GM23338 (cell line): ENCODE measurements at regions not wholly inside any gene's neighbourhood (a gene's known extent, or its start where the extent isn't known, plus 50 kb on each side); places are given as distances from the start of the nearest gene placed in this dataset.

Experiments used
- ATAC-seq: fragments of 200-7000 bp; cut with Tn5 transposase; 3 replicates; pipeline ENCODE4 v1.9.1; 2020
- DNase-seq: peaks from one replicate; pipeline ENCODE4 v3.0.0-alpha.2; 2015; ENCODE audit warnings: low spot score
- H2AFZ ChIP-seq: fragments of 200-600 bp; sonication (generic); 2 replicates; pipeline ENCODE4 v1.8.0; 2016; ENCODE audit warnings: antibody characterized with exemption, mild to moderate bottlenecking, moderate library complexity
- H3F3A ChIP-seq: fragments of 200-600 bp; sonication (generic); replicated peaks from 2 replicates; pipeline ENCODE4 v1.8.0; 2017; ENCODE audit warnings: antibody characterized with exemption, mixed run types, low read depth
- H3K27ac ChIP-seq: fragments of 200-600 bp; sonication (generic); 2 replicates; pipeline ENCODE4 v1.6.1; 2016; ENCODE audit warnings: low read depth
- H3K27me3 ChIP-seq: fragments of 200-600 bp; sonication (generic); 2 replicates; pipeline ENCODE4 v1.8.0; 2016; ENCODE audit warnings: mild to moderate bottlenecking, mixed run types, moderate library complexity; ENCODE audit not compliant: insufficient read depth
- H3K36me3 ChIP-seq: fragments of 200-600 bp; sonication (generic); 2 replicates; pipeline ENCODE4 v1.8.0; 2016; ENCODE audit warnings: mild to moderate bottlenecking; ENCODE audit not compliant: insufficient read depth
- H3K4me1 ChIP-seq: fragments of 200-600 bp; sonication (generic); 2 replicates; pipeline ENCODE4 v1.8.0; 2016; ENCODE audit warnings: mild to moderate bottlenecking, moderate library complexity; ENCODE audit not compliant: insufficient read depth
- H3K4me2 ChIP-seq: fragments of 200-600 bp; sonication (generic); 2 replicates; pipeline ENCODE4 v1.7.1; 2017; ENCODE audit warnings: mixed run types
- H3K4me3 ChIP-seq: fragments of 200-600 bp; sonication (generic); 2 replicates; pipeline ENCODE4 v1.6.1; 2016; ENCODE audit warnings: mixed run types
- H3K79me2 ChIP-seq: fragments of 200-600 bp; sonication (generic); replicated peaks from 2 replicates; pipeline ENCODE4 v1.8.0; 2017; ENCODE audit warnings: mild to moderate bottlenecking; ENCODE audit not compliant: insufficient read depth
- H3K9me2 ChIP-seq: fragments of 200-600 bp; sonication (generic); 2 replicates; pipeline ENCODE4 v1.8.0; 2017; ENCODE audit not compliant: insufficient read depth
- H4K20me1 ChIP-seq: fragments of 200-600 bp; sonication (generic); replicated peaks from 2 replicates; pipeline ENCODE4 v1.8.0; 2017; ENCODE audit warnings: mild to moderate bottlenecking; ENCODE audit not compliant: insufficient read depth
- H3K27ac Mint-ChIP-seq: 2 replicates; pipeline ENCODE4 v1.8.0; 2020; ENCODE audit warnings: inconsistent platforms, mild to moderate bottlenecking, moderate library complexity, mixed read lengths
- H3K27me3 Mint-ChIP-seq: 3 replicates; pipeline ENCODE4 v1.8.0; 2022; ENCODE audit warnings: low read depth, mild to moderate bottlenecking, moderate library complexity, mixed read lengths, inconsistent platforms; ENCODE audit not compliant: insufficient read depth, poor library complexity
- H3K36me3 Mint-ChIP-seq: 3 replicates; pipeline ENCODE4 v1.8.0; 2021; ENCODE audit warnings: low read depth, mild to moderate bottlenecking, inconsistent platforms, moderate library complexity, mixed read lengths
- H3K4me1 Mint-ChIP-seq: 3 replicates; pipeline ENCODE4 v1.8.0; 2020; ENCODE audit warnings: mild to moderate bottlenecking, inconsistent platforms, mixed read lengths
- H3K4me3 Mint-ChIP-seq: 3 replicates; pipeline ENCODE4 v1.8.0; 2021; ENCODE audit warnings: moderate library complexity, mild to moderate bottlenecking, inconsistent platforms, mixed read lengths
- H3K9me3 Mint-ChIP-seq: 3 replicates; pipeline ENCODE4 v1.8.0; 2020; ENCODE audit warnings: moderate library complexity, mild to moderate bottlenecking, inconsistent platforms, mixed read lengths
- CTCF ChIP-seq, 2 experiments: fragments of 200-600 bp in 1 of 2; sonication (generic) in 1 of 2; conservative IDR thresholded peaks; 2 replicates each; pipeline versions ENCODE4 v1.5.1 to v1.6.1; 2016 to 2017; ENCODE audit warnings: antibody characterized with exemption in 2 of 2, low read depth in 2 of 2, mild to moderate bottlenecking in 2 of 2, moderate library complexity in 1 of 2
- STAT1 ChIP-seq: IDR thresholded peaks from one replicate; pipeline ENCODE4 v1.6.1; 2016; ENCODE audit warnings: antibody characterized with exemption; ENCODE audit not compliant: unreplicated experiment
- ZNF462 ChIP-seq: fragments of 250-450 bp; sonication (Bioruptor Pico); IDR thresholded peaks from 2 replicates; pipeline ENCODE4 v1.5.0; 2020; ENCODE audit warnings: mild to moderate bottlenecking, moderate library complexity

GRCh38 chr6:148261470-148261869 is 81.2 kb upstream of the SASH1 start:
- H3K27me3 ChIP-seq = no peaks in the 10 kb centered on the region
- no peaks in the 10 kb centered on the region for H3K9me2 ChIP-seq
- no peak overlapping the region for H3K27ac Mint-ChIP-seq
- H3K36me3 ChIP-seq = no peaks in the 10 kb centered on the region
- no peak for DNase-seq
- H3K4me3 Mint-ChIP-seq = no peak overlapping the region
- H2AFZ ChIP-seq = peak overlapping the region; percentile 49; the same call in 1 of the 2 replicates
- H3K79me2 ChIP-seq = no peaks in the 10 kb centered on the region
- no peak overlapping the region for H3K4me3 ChIP-seq
- peaks cover 21% of the 10 kb centered on the region for H3K4me1 ChIP-seq
- TF ChIP-seq ZNF462 (CRISPR knock-in tag) = no peak
- TF ChIP-seq CTCF (conservative IDR thresholded peaks at IDR 0.05; ENCODE audit: low read depth in 2 of 2) = 0 out of 4 replicates have a peak, but pooled peaks of 1 of the 2 experiments have one; percentile 4
- no peak overlapping the region for H3K27ac ChIP-seq
- no peaks in the 10 kb centered on the region for H4K20me1 ChIP-seq
- H3K4me1 Mint-ChIP-seq = peaks cover 30% of the 10 kb centered on the region
- 0 out of 3 replicates have a peak, but pooled peaks have one; percentile 33 for ATAC-seq
- peaks cover 9% of the 10 kb centered on the region for H3K27me3 Mint-ChIP-seq
- H3K4me2 ChIP-seq = peak overlapping the region; percentile 33
- H3K9me3 Mint-ChIP-seq = no peaks in the 10 kb centered on the region
- H3K36me3 Mint-ChIP-seq = no peaks in the 10 kb centered on the region
- no peaks in the 10 kb centered on the region for H3F3A ChIP-seq

GRCh38 chr6:148263010-148263409 is 79.6 kb upstream of the SASH1 start:
- no peaks in the 10 kb centered on the region for H3K27me3 ChIP-seq
- H2AFZ ChIP-seq = 0 out of 2 replicates have a peak overlapping the region, but pooled peaks have one; percentile 23
- no peaks in the 10 kb centered on the region for H3K36me3 Mint-ChIP-seq
- TF ChIP-seq ZNF462 (CRISPR knock-in tag) (peak; percentile 14; the same call in 1 of the 2 replicates), STAT1 (no peak)
- H3K27ac ChIP-seq = no peak overlapping the region
- no peaks in the 10 kb centered on the region for H4K20me1 ChIP-seq
- H3K4me3 ChIP-seq = no peak overlapping the region
- H3F3A ChIP-seq = no peaks in the 10 kb centered on the region
- no peak overlapping the region for H3K27ac Mint-ChIP-seq
- no peaks in the 10 kb centered on the region for H3K9me2 ChIP-seq
- DNase-seq (no peak), ATAC-seq (no peak)
- H3K4me1 Mint-ChIP-seq = peaks cover 30% of the 10 kb centered on the region
- H3K4me1 ChIP-seq = peaks cover 21% of the 10 kb centered on the region
- H3K9me3 Mint-ChIP-seq = no peaks in the 10 kb centered on the region
- H3K79me2 ChIP-seq = no peaks in the 10 kb centered on the region
- H3K36me3 ChIP-seq = no peaks in the 10 kb centered on the region
- H3K4me3 Mint-ChIP-seq = no peak overlapping the region
- no peak overlapping the region for H3K4me2 ChIP-seq
- H3K27me3 Mint-ChIP-seq = peaks cover 13% of the 10 kb centered on the region
